ENCODE measurements at regions not wholly inside any gene's neighbourhood (a gene's known extent, or its start where the extent isn't known, plus 50 kb on each side); places are given as distances from the start of the nearest gene placed in this dataset.

- TF ChIP-seq GATA3 (IDR thresholded peaks at IDR 0.05; ENCODE audit: low read depth, low read length) (no peak), GATA2 (IDR thresholded peaks at IDR 0.05; ENCODE audit: low read depth, low read length) (no peak)
Observed at GRCh38 chr17:77058016-77058415, 82.8 kb upstream of the SEC14L1 start.

All from SH-SY5Y (cell line).